Astrocyte of the spinal cord (primary cell): ENCODE measurements at regions not wholly inside any gene's neighbourhood (a gene's known extent, or its start where the extent isn't known, plus 50 kb on each side); places are given as distances from the start of the nearest gene placed in this dataset.

Source experiments
- DNase-seq: peaks from one replicate; pipeline ENCODE4 v3.0.0; 2011; ENCODE audit warnings: low read depth, low spot score
- H3K4me3 ChIP-seq: 2 replicates; pipeline ENCODE4 v1.5.1; 2011; ENCODE audit warnings: low read depth, mild to moderate bottlenecking, low read length, moderate library complexity
- in situ Hi-C: cut with HindIII; loops from 2 replicates; pipeline ENCODE4 v1.10.0; 2017; ENCODE audit warnings: low sequenced_read_pairs
- TF ChIP-seq, protein P1 (sequence below): IDR thresholded peaks from 2 replicates; pipeline ENCODE4 v1.5.1; 2012; ENCODE audit warnings: low read depth, mild to moderate bottlenecking, low read length, inconsistent platforms

DNA sequence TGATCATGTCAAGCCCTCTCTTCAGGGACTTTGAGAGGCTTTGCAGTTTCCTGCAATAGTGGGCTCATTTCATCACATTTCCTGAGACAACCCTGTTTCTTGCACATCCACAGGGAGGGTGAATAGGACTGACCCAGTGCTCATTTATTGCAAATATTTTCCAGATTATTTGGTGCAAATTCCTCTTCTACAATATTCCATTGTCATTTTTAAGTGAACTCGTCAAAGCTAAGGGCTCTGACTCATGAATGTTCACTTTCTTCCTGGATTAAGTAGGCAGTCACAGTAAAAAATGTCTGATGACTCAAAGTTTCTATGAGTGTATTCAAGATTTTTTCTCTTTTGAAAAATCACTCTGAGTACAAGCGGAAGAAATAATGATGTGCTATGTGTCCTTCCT is 225.5 kb upstream of the GALNT5 start:
- in situ Hi-C loops: no loop called here
- TF ChIP-seq, protein P1, sequence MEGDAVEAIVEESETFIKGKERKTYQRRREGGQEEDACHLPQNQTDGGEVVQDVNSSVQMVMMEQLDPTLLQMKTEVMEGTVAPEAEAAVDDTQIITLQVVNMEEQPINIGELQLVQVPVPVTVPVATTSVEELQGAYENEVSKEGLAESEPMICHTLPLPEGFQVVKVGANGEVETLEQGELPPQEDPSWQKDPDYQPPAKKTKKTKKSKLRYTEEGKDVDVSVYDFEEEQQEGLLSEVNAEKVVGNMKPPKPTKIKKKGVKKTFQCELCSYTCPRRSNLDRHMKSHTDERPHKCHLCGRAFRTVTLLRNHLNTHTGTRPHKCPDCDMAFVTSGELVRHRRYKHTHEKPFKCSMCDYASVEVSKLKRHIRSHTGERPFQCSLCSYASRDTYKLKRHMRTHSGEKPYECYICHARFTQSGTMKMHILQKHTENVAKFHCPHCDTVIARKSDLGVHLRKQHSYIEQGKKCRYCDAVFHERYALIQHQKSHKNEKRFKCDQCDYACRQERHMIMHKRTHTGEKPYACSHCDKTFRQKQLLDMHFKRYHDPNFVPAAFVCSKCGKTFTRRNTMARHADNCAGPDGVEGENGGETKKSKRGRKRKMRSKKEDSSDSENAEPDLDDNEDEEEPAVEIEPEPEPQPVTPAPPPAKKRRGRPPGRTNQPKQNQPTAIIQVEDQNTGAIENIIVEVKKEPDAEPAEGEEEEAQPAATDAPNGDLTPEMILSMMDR: no peak
- no peak overlapping the region for H3K4me3 ChIP-seq
- peak; percentile 94 for DNase-seq

DNA sequence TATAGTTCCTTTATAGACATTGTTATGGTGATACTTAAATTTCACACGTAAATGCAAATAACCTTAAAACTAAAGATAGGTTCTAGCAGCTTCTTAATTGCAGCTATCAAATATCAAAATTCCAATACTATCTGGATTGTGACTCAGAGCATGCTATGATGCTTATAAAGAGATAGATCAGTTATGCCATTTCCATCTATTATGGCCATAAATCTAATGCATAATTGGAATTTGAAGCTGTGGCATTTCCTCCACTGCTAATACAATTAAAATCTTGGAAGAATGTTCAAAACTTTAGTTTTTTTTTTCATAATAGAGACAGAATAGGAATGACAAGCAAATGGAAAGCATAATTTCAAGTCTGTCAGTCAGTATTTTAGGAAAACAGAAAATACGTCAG is 220.8 kb upstream of the GALNT5 start:
- no peak overlapping the region for H3K4me3 ChIP-seq
- TF ChIP-seq, protein P1: no peak
- in situ Hi-C loops: no loop called here
- no peak for DNase-seq

DNA sequence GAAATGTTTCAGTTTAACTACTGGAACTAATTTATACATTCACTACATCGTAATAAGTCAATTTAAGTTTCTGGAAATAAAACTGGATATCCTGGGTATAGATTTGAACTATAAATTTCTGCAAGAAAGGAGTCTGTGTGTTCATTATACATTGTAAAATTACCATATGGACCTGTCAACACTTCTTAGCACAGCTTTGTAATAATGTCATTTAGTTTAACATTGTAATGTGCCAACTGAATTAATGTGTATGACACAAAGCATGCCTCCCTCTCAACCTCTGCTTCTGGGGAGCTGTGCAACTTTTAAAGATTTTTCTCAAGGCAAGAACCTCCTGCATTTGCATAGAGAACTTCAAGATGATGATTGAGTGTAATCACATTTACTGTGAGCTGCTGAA is 213.7 kb upstream of the GALNT5 start:
- in situ Hi-C loops: no loop called here
- no peak for DNase-seq
- H3K4me3 ChIP-seq: no peak overlapping the region
- TF ChIP-seq, protein P1: no peak

DNA sequence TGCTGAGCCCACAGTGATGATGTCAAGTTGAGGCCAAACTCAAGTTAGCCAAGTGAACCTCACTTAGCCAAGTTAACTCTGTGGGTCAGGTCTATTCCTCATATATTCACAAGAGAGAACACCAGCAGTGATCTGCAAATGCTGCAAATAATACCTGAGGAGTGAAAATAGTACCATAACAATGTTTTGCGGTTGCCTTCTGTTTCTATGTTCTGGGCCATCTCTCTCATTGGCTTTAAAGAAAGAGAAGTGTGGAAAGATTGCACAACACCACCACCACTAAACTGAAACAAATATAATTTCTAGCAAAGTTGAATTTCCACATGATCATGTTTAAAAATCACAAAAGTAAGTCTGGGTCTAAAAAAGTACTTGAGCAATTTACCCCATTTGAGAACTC is 211.1 kb upstream of the GALNT5 start:
- in situ Hi-C loops: no loop called here
- TF ChIP-seq, protein P1: no peak
- no peak for DNase-seq

DNA sequence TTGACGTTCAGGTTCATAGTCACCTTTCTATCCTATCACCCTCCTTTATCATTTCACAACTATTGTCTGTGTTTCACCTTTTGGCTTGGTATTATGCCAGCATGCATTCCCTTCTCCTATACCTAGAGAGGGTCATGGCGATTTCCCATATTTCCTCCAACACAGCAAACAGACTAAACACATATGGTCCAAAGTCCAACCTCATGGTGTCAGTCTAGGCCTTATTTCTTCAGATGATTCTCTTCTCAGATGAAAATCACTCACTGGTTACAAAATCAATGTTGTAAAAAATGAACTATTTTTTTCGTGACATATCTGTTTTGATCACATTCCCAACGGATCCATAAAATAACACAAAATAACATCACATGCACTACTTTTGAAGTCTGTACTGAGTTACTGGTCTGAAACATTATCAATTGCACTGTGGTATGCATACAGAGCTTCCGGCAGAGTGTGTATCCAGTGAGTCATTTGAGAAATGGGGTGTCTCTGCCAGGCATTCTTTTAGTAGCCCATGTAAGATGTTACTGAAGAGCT is 204.8 kb upstream of the GALNT5 start:
- H3K4me3 ChIP-seq: no peak overlapping the region
- in situ Hi-C loops: no loop called here
- DNase-seq: peak; percentile 79
- TF ChIP-seq, protein P1: no peak

More for the DNA sequence above, 211.1 kb upstream of the GALNT5 start:
- H3K4me3 ChIP-seq: no peak overlapping the region

DNA sequence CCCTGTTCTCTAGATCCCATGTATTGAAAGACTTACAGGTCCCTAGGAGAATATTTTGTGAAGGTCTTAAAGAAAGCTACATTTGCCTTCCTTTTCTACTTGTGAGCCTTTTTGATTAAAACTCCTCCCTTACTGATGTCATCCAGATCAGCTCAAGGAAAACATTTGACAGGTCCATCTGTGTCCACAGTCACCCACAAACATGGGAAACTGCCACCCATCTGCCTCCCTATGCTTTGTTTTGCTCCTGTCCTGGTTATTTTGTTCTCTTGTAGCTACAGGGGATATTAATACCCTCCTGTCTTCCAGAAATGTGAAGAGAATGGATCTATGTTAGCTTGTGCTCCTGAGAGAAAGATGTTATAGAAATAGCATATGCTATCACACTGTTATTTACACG is 203.6 kb upstream of the GALNT5 start:
- TF ChIP-seq, protein P1: no peak
- no peak for DNase-seq
- H3K4me3 ChIP-seq: no peak overlapping the region
- in situ Hi-C loops: no loop called here
